ENCODE measurements at regions not wholly inside any gene's neighbourhood (a gene's known extent, or its start where the extent isn't known, plus 50 kb on each side); places are given as distances from the start of the nearest gene placed in this dataset.

GRCh38 chr5:73325546-73325945, 123.0 kb downstream of the FOXD1 start:
- TF ChIP-seq, protein P1, sequence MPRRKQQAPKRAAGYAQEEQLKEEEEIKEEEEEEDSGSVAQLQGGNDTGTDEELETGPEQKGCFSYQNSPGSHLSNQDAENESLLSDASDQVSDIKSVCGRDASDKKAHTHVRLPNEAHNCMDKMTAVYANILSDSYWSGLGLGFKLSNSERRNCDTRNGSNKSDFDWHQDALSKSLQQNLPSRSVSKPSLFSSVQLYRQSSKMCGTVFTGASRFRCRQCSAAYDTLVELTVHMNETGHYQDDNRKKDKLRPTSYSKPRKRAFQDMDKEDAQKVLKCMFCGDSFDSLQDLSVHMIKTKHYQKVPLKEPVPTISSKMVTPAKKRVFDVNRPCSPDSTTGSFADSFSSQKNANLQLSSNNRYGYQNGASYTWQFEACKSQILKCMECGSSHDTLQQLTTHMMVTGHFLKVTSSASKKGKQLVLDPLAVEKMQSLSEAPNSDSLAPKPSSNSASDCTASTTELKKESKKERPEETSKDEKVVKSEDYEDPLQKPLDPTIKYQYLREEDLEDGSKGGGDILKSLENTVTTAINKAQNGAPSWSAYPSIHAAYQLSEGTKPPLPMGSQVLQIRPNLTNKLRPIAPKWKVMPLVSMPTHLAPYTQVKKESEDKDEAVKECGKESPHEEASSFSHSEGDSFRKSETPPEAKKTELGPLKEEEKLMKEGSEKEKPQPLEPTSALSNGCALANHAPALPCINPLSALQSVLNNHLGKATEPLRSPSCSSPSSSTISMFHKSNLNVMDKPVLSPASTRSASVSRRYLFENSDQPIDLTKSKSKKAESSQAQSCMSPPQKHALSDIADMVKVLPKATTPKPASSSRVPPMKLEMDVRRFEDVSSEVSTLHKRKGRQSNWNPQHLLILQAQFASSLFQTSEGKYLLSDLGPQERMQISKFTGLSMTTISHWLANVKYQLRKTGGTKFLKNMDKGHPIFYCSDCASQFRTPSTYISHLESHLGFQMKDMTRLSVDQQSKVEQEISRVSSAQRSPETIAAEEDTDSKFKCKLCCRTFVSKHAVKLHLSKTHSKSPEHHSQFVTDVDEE (CRISPR knock-in tag; IDR thresholded peaks at IDR 0.05): no peak
- TF ChIP-seq TCF4 (CRISPR knock-in tag; IDR thresholded peaks at IDR 0.05; ENCODE audit: borderline replicate concordance) (no peak), TOX (CRISPR knock-in tag; IDR thresholded peaks at IDR 0.05; ENCODE audit: borderline replicate concordance) (no peak)
